ENCODE measurements at regions not wholly inside any gene's neighbourhood (a gene's known extent, or its start where the extent isn't known, plus 50 kb on each side); places are given as distances from the start of the nearest gene placed in this dataset.

DNA sequence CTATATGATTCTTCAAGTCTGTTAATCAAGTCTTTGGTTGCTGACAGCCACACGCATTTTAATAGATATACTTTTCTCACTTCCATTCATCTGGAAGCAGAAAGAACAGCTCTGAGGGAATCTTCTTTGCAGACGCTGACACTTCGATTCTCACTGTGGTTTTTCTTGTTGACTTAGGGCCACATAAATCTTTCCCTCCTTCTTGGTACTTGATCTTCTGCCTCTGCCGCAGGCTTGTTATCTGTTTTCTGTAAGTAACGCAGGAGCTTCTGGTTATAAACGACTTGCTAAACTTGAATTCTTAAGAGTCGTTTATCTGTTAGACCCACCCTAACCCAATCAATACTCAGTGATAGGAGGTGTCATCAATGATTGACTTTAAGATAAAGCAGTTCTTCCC is 268.8 kb upstream of the SULF2 start:
- no peaks in the 10 kb centered on the region for H3K27me3 ChIP-seq

DNA sequence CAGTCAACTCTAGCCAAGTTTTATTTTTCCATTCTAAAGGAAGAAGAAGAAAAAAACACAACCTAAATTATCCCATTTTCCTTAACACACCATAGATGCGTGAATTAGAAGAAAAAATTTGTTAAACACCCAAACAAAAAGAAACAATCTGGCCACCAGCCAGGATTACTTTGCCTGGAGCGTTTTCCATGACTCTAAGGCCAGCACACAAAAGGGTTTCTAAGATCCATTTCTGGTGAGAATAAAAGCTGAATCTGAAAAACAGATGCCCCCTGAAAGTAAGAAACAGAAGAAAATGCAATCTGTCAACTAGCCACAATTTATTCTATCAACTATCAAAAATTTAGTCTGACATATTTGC is 267.2 kb upstream of the SULF2 start:
- Histone ChIP-seq H3K4me3 (ENCODE audit: low read depth in 1 of 2, low read length in 1 of 2) (no peak overlapping the region), H3K4me1 (ENCODE audit: control insufficient read depth in 1 of 2, insufficient read depth in 1 of 2, low read depth in 1 of 2, low read length in 1 of 2) (no peaks in the 10 kb centered on the region), H3K9me3 (no peaks in the 10 kb centered on the region), H3K27me3 (no peaks in the 10 kb centered on the region), H3K27ac (no peak overlapping the region), H3K36me3 (no peaks in the 10 kb centered on the region)
- TF ChIP-seq, protein P1, sequence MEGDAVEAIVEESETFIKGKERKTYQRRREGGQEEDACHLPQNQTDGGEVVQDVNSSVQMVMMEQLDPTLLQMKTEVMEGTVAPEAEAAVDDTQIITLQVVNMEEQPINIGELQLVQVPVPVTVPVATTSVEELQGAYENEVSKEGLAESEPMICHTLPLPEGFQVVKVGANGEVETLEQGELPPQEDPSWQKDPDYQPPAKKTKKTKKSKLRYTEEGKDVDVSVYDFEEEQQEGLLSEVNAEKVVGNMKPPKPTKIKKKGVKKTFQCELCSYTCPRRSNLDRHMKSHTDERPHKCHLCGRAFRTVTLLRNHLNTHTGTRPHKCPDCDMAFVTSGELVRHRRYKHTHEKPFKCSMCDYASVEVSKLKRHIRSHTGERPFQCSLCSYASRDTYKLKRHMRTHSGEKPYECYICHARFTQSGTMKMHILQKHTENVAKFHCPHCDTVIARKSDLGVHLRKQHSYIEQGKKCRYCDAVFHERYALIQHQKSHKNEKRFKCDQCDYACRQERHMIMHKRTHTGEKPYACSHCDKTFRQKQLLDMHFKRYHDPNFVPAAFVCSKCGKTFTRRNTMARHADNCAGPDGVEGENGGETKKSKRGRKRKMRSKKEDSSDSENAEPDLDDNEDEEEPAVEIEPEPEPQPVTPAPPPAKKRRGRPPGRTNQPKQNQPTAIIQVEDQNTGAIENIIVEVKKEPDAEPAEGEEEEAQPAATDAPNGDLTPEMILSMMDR (IDR thresholded peaks at IDR 0.05), result no peak

More for the DNA sequence above, 268.8 kb upstream of the SULF2 start:
- Histone ChIP-seq H3K9me3 (no peaks in the 10 kb centered on the region), H3K4me3 (ENCODE audit: low read depth in 1 of 2, low read length in 1 of 2) (no peak overlapping the region), H3K27ac (no peak overlapping the region), H3K36me3 (no peaks in the 10 kb centered on the region), H3K4me1 (ENCODE audit: control insufficient read depth in 1 of 2, insufficient read depth in 1 of 2, low read depth in 1 of 2, low read length in 1 of 2) (no peaks in the 10 kb centered on the region)
- TF ChIP-seq, protein P1 (IDR thresholded peaks at IDR 0.05), result no peak

DNA sequence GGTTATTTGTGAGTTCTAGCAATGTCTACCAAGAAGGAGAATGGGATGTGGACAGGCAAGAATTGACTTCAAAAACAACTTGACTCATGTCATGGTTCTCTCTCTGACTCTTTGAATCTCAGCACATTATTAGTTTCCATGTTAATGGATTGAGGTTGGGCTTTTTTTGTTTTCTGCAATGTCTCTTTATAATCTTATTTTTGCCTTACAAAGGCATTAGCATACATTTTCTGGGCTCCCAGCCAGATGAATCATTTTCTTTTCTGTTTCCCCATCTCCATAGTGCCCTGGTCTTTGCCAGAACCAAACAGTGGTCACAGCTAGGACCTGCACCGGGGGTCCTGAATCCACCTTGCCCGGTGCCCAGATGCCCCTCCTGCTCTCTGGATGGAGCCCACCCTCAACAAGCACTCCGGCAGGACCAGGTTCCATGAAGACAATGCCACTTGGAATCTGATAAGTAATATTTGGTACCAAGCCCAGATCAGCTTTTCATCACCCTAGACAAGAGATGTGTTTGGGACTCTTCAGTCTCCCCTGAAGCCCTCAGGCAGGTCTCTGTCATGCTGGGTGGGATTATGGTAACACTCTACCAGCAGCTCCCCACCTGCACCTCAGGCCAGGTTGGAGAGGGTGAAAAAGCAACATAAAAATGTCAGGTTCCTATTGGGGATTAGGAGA is 266.7 kb upstream of the SULF2 start:
- Histone ChIP-seq H3K4me3 (ENCODE audit: low read depth in 1 of 2, low read length in 1 of 2) (no peak overlapping the region), H3K9me3 (no peaks in the 10 kb centered on the region), H3K36me3 (no peaks in the 10 kb centered on the region), H3K4me1 (ENCODE audit: control insufficient read depth in 1 of 2, insufficient read depth in 1 of 2, low read depth in 1 of 2, low read length in 1 of 2) (no peaks in the 10 kb centered on the region), H3K27me3 (no peaks in the 10 kb centered on the region), H3K27ac (no peak overlapping the region)
- TF ChIP-seq, protein P1 (IDR thresholded peaks at IDR 0.05), result no peak

DNA sequence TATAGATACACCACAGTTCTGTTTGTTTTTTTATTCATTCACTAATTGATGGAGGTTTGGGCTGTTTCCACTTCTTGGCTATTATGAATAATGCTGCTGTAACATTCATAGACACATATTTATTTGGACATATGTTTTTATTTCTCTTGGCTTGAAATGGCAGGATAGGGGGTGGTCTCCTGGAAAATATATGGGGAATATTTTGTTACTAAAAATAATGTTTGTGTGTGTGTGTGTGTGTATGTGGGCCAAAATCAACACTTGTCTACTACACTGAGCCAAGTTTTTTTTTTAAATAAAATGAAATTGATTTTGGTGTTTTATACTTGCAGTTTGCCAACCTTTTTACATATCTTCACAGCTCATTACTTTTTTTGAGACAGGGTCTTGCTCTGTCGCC is 264.4 kb upstream of the SULF2 start:
- Histone ChIP-seq H3K36me3 (no peaks in the 10 kb centered on the region), H3K9me3 (no peaks in the 10 kb centered on the region), H3K27me3 (no peaks in the 10 kb centered on the region), H3K4me1 (ENCODE audit: control insufficient read depth in 1 of 2, insufficient read depth in 1 of 2, low read depth in 1 of 2, low read length in 1 of 2) (no peaks in the 10 kb centered on the region), H3K27ac (no peak overlapping the region), H3K4me3 (ENCODE audit: low read depth in 1 of 2, low read length in 1 of 2) (no peak overlapping the region)
- TF ChIP-seq, protein P1 (IDR thresholded peaks at IDR 0.05), result no peak

DNA sequence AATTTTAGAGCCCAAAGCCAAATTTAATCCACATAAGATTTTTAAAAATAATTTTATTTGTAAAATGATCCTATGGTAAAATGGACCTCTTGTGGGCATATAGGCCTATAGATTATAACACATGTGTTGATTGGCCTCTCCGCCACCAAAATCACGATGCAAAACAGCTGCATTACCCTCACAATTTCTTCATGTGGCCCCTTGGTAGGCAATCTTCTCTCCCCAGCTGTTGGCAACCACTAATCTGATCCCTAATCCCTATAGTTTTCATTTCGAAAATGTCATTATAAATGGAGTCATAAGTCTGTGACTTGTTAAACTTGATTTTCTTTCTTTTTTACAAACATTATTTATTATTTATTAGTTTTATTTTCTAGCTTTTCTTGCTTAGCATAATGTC is 263.9 kb upstream of the SULF2 start:
- Histone ChIP-seq H3K4me1 (ENCODE audit: control insufficient read depth in 1 of 2, insufficient read depth in 1 of 2, low read depth in 1 of 2, low read length in 1 of 2) (no peaks in the 10 kb centered on the region), H3K36me3 (no peaks in the 10 kb centered on the region), H3K27me3 (no peaks in the 10 kb centered on the region), H3K4me3 (ENCODE audit: low read depth in 1 of 2, low read length in 1 of 2) (no peak overlapping the region), H3K27ac (no peak overlapping the region), H3K9me3 (no peaks in the 10 kb centered on the region)
- TF ChIP-seq, protein P1 (IDR thresholded peaks at IDR 0.05), result no peak
